Motor neuron (in vitro differentiated cells): ENCODE measurements at regions not wholly inside any gene's neighbourhood (a gene's known extent, or its start where the extent isn't known, plus 50 kb on each side); places are given as distances from the start of the nearest gene placed in this dataset.

Experiments used
- ATAC-seq, 8 experiments: fragments of 200-7000 bp; cut with Tn5 transposase; replicated peaks in 6 of 8; 2 replicates each; pipeline ENCODE4 v1.8.0; 2021; ENCODE audit warnings: mild to moderate bottlenecking in 8 of 8, moderate library complexity in 8 of 8
- H3K27ac ChIP-seq, 2 donors: fragments of 250-450 bp; sonication (Bioruptor Pico); 2 replicates each; pipeline ENCODE4 v1.9.0; 2021; ENCODE audit warnings: antibody characterized with exemption in 2 of 2, mild to moderate bottlenecking in 2 of 2, moderate library complexity in 1 of 2
- H3K4me1 ChIP-seq, 2 donors: fragments of 250-450 bp; sonication (Bioruptor Pico); replicated peaks in 1 of 2; 2 replicates each; pipeline ENCODE4 v1.6.1; 2021; ENCODE audit warnings: antibody characterized with exemption in 2 of 2, mild to moderate bottlenecking in 2 of 2, moderate library complexity in 1 of 2
- H3K4me3 ChIP-seq, 5 donors: fragments of 250-450 bp; sonication (Bioruptor Pico); 2 replicates each; pipeline ENCODE4 v1.9.0; 2021; ENCODE audit warnings: antibody characterized with exemption in 5 of 5, mild to moderate bottlenecking in 5 of 5, moderate library complexity in 4 of 5
- WGBS, 10 experiments: fragments of 450-650 bp; shearing (Covaris generic); methylation state at CpG; one replicate each; pipeline ENCODE4 v1.0.0; 2022; 5-methylcytosine and 5-hydroxymethylcytosine counted together
- in situ Hi-C, 9 experiments: fragments of 400-800 bp; cut with MboI; loops; one replicate each; pipeline ENCODE4 v1.15.0; 2021; ENCODE audit warnings: low sequenced_read_pairs in 9 of 9, low pct_unique_long_range_greater_than_20kb in 2 of 9; ENCODE audit not compliant: unreplicated experiment in 9 of 9

GRCh38 chr6:134495203-134495889 is 177.4 kb upstream of the SGK1 start:
- H3K4me3 ChIP-seq = no peak overlapping the region
- no peaks in the 10 kb centered on the region for H3K4me1 ChIP-seq
- ATAC-seq = no peak
- in situ Hi-C loops = no loop called here
- 58 to 100% (median 87%) methylated on average over 1 of the region's 1 CpG; no CpG with 5 or more reads in 2 of the 10 experiments for WGBS, 10 experiments
- H3K27ac ChIP-seq = no peak overlapping the region

- ATAC-seq = peak in 2 of 8 experiments; percentile 49 to 51
- 10 to 68% (median 51%) methylated on average over 2 to 3 of the region's 3 CpGs for WGBS, 10 experiments
- Histone ChIP-seq H3K4me3 (no peak overlapping the region), H3K4me1 (no peaks in the 10 kb centered on the region), H3K27ac (no peak overlapping the region)
- in situ Hi-C loops = no loop called here
Measured at GRCh38 chr6:134493789-134494188, 175.9 kb upstream of the SGK1 start.

GRCh38 chr6:134491477-134491876 is 173.6 kb upstream of the SGK1 start:
- Histone ChIP-seq H3K27ac (no peak overlapping the region), H3K4me3 (no peak overlapping the region), H3K4me1 (no peaks in the 10 kb centered on the region)
- 75 to 100% (median 84%) methylated on average over 2 of the region's 2 CpGs; no CpG with 5 or more reads in 3 of the 10 experiments for WGBS, 10 experiments
- peak in 2 of 8 experiments; percentile 16 to 85 for ATAC-seq
- in situ Hi-C loops = no loop called here

- no peaks in the 10 kb centered on the region for H3K4me1 ChIP-seq
- ATAC-seq = no peak
- no peak overlapping the region for H3K27ac ChIP-seq
- in situ Hi-C loops = no loop called here
- H3K4me3 ChIP-seq = no peak overlapping the region
- 66 to 100% (median 91%) methylated on average over 1 to 10 of the region's 12 CpGs for WGBS, 10 experiments
Measured at GRCh38 chr6:134482593-134483270, 164.8 kb upstream of the SGK1 start.

GRCh38 chr6:134481966-134482365 is 164.1 kb upstream of the SGK1 start:
- ATAC-seq = peak in 1 of 8 experiments; percentile 59
- Histone ChIP-seq H3K4me3 (no peak overlapping the region), H3K4me1 (no peaks in the 10 kb centered on the region), H3K27ac (no peak overlapping the region)
- in situ Hi-C loops = no loop called here
- WGBS, 10 experiments = 64 to 100% (median 86%) methylated on average over 1 to 6 of the region's 6 CpGs; no CpG with 5 or more reads in 1 of the 10 experiments

GRCh38 chr6:134480593-134480992 is 162.7 kb upstream of the SGK1 start:
- no peak for ATAC-seq
- 55 to 91% (median 81%) methylated on average over 1 of the region's 1 CpG; no CpG with 5 or more reads in 2 of the 10 experiments for WGBS, 10 experiments

GRCh38 chr6:134478764-134479399 is 161.0 kb upstream of the SGK1 start:
- no peak for ATAC-seq
- 83 to 100% (median 100%) methylated on average over 1 to 2 of the region's 2 CpGs; no CpG with 5 or more reads in 2 of the 10 experiments for WGBS, 10 experiments
- in situ Hi-C loops = no loop called here
- H3K4me1 ChIP-seq = peaks cover 3 to 13% of the 10 kb centered on the region in 2 donors
- H3K27ac ChIP-seq = no peak overlapping the region
- no peak overlapping the region for H3K4me3 ChIP-seq

More at GRCh38 chr6:134480593-134480992, 162.7 kb upstream of the SGK1 start:
- Histone ChIP-seq H3K27ac (no peak overlapping the region), H3K4me1 (no peaks in the 10 kb centered on the region), H3K4me3 (no peak overlapping the region)
- in situ Hi-C loops = no loop called here

- in situ Hi-C loops = no loop called here
- WGBS, 10 experiments = 61 to 94% (median 80%) methylated on average over 1 to 7 of the region's 8 CpGs
- Histone ChIP-seq H3K27ac (no peak overlapping the region), H3K4me1 (peaks cover 3 to 13% of the 10 kb centered on the region in 2 donors), H3K4me3 (no peak overlapping the region)
- peak in 2 of 8 experiments; percentile 21 to 76 for ATAC-seq
Measured at GRCh38 chr6:134477991-134478635, 160.2 kb upstream of the SGK1 start.

- Histone ChIP-seq H3K4me1 (peaks cover 3 to 13% of the 10 kb centered on the region in 2 donors), H3K27ac (no peak overlapping the region), H3K4me3 (no peak overlapping the region)
- 72 to 100% (median 86%) methylated on average over 2 to 9 of the region's 9 CpGs; no CpG with 5 or more reads in 1 of the 10 experiments for WGBS, 10 experiments
- in situ Hi-C loops = no loop called here
- peak in 5 of 8 experiments; percentile 24 to 73 (median 53) for ATAC-seq
Measured at GRCh38 chr6:134474955-134475354, 157.0 kb upstream of the SGK1 start.

GRCh38 chr6:134472661-134473060 is 154.7 kb upstream of the SGK1 start:
- Histone ChIP-seq H3K27ac (no peak overlapping the region), H3K4me1 (peaks cover 3 to 17% of the 10 kb centered on the region in 2 donors), H3K4me3 (no peak overlapping the region)
- WGBS, 10 experiments = 50 to 100% (median 83%) methylated on average over 1 of the region's 1 CpG; no CpG with 5 or more reads in 3 of the 10 experiments
- no peak for ATAC-seq
- in situ Hi-C loops = no loop called here

GRCh38 chr6:134472046-134472445 is 154.1 kb upstream of the SGK1 start:
- H3K4me1 ChIP-seq = peaks cover 3 to 17% of the 10 kb centered on the region in 2 donors
- no peak for ATAC-seq
- no peak overlapping the region for H3K4me3 ChIP-seq
- H3K27ac ChIP-seq = no peak overlapping the region
- WGBS, 10 experiments = 74 to 100% (median 92%) methylated on average over 2 to 3 of the region's 3 CpGs; no CpG with 5 or more reads in 2 of the 10 experiments
- in situ Hi-C loops = no loop called here

- in situ Hi-C loops = no loop called here
- ATAC-seq = no peak
- Histone ChIP-seq H3K4me3 (no peak overlapping the region), H3K27ac (no peak overlapping the region), H3K4me1 (peaks cover 3 to 17% of the 10 kb centered on the region in 2 donors)
- 72 to 100% (median 94%) methylated on average over 1 to 3 of the region's 3 CpGs; no CpG with 5 or more reads in 2 of the 10 experiments for WGBS, 10 experiments
Measured at GRCh38 chr6:134470457-134470975, 152.6 kb upstream of the SGK1 start.
